ENCODE measurements at regions not wholly inside any gene's neighbourhood (a gene's known extent, or its start where the extent isn't known, plus 50 kb on each side); places are given as distances from the start of the nearest gene placed in this dataset.

DNA sequence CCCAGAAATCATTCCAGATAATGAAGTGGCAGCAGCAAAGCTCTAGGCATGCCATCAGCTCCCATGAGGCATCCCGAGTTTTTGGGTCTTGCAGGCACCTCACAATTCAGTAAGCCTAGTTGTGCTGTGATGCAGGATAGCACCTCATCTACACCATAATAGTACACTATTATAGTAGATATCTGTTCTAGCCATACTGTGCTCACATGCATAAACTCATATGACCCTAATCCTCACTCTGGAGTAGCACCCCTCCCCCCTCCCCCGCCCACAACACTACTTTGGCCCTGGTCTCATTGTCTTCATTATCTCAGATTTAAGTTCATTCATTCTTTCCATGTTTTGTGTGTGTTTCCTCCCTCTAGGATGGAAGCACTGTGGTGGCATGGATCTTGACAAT is 102.5 kb upstream of the PITX1 start:
- Histone ChIP-seq H3K27ac (no peak overlapping the region), H2AFZ (ENCODE audit: low read depth) (no peak overlapping the region), H3K4me1 (ENCODE audit: low read depth, poor library complexity, severe bottlenecking) (no peaks in the 10 kb centered on the region), H3K4me2 (no peak overlapping the region), H3K27me3 (ENCODE audit: insufficient read depth, low read depth) (no peaks in the 10 kb centered on the region), H3K4me3 (IDR thresholded peaks at IDR 0.05; ENCODE audit: insufficient read depth, low read depth, low read length) (no peak overlapping the region), H4K20me1 (ENCODE audit: insufficient read depth) (no peaks in the 10 kb centered on the region), H3K36me3 (ENCODE audit: insufficient read depth) (no peaks in the 10 kb centered on the region), H3K9ac (no peak overlapping the region), H3K79me2 (ENCODE audit: insufficient read depth, low read depth) (no peaks in the 10 kb centered on the region)
- TF ChIP-seq, protein P1, sequence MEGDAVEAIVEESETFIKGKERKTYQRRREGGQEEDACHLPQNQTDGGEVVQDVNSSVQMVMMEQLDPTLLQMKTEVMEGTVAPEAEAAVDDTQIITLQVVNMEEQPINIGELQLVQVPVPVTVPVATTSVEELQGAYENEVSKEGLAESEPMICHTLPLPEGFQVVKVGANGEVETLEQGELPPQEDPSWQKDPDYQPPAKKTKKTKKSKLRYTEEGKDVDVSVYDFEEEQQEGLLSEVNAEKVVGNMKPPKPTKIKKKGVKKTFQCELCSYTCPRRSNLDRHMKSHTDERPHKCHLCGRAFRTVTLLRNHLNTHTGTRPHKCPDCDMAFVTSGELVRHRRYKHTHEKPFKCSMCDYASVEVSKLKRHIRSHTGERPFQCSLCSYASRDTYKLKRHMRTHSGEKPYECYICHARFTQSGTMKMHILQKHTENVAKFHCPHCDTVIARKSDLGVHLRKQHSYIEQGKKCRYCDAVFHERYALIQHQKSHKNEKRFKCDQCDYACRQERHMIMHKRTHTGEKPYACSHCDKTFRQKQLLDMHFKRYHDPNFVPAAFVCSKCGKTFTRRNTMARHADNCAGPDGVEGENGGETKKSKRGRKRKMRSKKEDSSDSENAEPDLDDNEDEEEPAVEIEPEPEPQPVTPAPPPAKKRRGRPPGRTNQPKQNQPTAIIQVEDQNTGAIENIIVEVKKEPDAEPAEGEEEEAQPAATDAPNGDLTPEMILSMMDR (conservative IDR thresholded peaks at IDR 0.05; ENCODE audit: low read depth, low read length), result no peak

DNA sequence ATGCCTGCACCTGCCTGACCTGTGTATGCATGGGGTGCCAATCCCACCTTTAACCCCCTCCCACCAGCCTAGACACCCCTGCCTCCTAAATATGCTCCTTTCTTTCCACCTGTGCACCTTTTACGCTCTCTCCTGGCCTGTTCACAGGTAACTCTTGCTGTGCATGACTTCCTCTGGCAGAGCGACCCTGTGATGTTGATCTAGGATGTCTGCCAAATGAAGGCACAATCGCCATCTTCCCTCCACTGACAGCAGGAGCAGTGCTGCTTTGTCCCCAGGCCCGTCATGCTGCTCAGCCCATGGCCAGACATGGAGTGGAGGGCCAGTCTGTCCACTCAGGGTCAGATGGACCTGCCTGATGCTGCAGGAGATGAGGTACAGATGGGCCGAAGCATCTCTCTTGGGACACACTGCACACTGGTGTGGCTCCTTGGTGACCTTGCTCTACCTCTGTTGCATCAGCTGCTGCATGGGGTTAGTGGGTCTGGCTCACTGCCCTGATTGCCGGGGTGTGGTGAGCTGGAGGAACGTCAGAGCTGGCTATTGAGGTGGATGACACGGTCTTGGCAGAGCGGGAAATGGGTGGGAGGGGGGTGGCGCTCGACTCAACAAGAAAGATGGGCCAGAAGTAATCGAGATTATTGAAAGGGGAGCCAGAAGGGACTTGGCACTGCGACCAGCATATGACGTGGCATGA is 101.7 kb upstream of the PITX1 start:
- H3K4me2 ChIP-seq, result no peak overlapping the region
- H3K4me3 ChIP-seq (IDR thresholded peaks at IDR 0.05; ENCODE audit: insufficient read depth, low read depth, low read length), result no peak overlapping the region
- H3K9ac ChIP-seq, result no peak overlapping the region
- no peak overlapping the region for H3K27ac ChIP-seq
- no peak overlapping the region for H2AFZ ChIP-seq (ENCODE audit: low read depth)
- H4K20me1 ChIP-seq (ENCODE audit: insufficient read depth), result no peaks in the 10 kb centered on the region
- no peaks in the 10 kb centered on the region for H3K36me3 ChIP-seq (ENCODE audit: insufficient read depth)
- H3K27me3 ChIP-seq (ENCODE audit: insufficient read depth, low read depth), result no peaks in the 10 kb centered on the region
- H3K4me1 ChIP-seq (ENCODE audit: low read depth, poor library complexity, severe bottlenecking), result no peaks in the 10 kb centered on the region
- TF ChIP-seq, protein P1 (conservative IDR thresholded peaks at IDR 0.05; ENCODE audit: low read depth, low read length), result no peak
- no peaks in the 10 kb centered on the region for H3K79me2 ChIP-seq (ENCODE audit: insufficient read depth, low read depth)

- Histone ChIP-seq H3K79me2 (ENCODE audit: insufficient read depth, low read depth) (no peaks in the 10 kb centered on the region), H3K4me2 (no peak overlapping the region), H4K20me1 (ENCODE audit: insufficient read depth) (no peaks in the 10 kb centered on the region), H3K27me3 (ENCODE audit: insufficient read depth, low read depth) (no peaks in the 10 kb centered on the region), H3K27ac (no peak overlapping the region), H3K36me3 (ENCODE audit: insufficient read depth) (no peaks in the 10 kb centered on the region), H3K4me3 (IDR thresholded peaks at IDR 0.05; ENCODE audit: insufficient read depth, low read depth, low read length) (no peak overlapping the region), H3K9ac (no peak overlapping the region), H3K4me1 (ENCODE audit: low read depth, poor library complexity, severe bottlenecking) (no peaks in the 10 kb centered on the region), H2AFZ (ENCODE audit: low read depth) (no peak overlapping the region)
- TF ChIP-seq, protein P1 (conservative IDR thresholded peaks at IDR 0.05; ENCODE audit: low read depth, low read length), result no peak
Observed at GRCh38 chr5:135134691-135135381, 100.8 kb upstream of the PITX1 start.

- Histone ChIP-seq H3K27ac (no peak overlapping the region), H3K9ac (no peak overlapping the region), H3K36me3 (ENCODE audit: insufficient read depth) (no peaks in the 10 kb centered on the region), H3K4me1 (ENCODE audit: low read depth, poor library complexity, severe bottlenecking) (no peaks in the 10 kb centered on the region), H3K4me3 (IDR thresholded peaks at IDR 0.05; ENCODE audit: insufficient read depth, low read depth, low read length) (no peak overlapping the region), H4K20me1 (ENCODE audit: insufficient read depth) (no peaks in the 10 kb centered on the region), H3K4me2 (no peak overlapping the region), H2AFZ (ENCODE audit: low read depth) (no peak overlapping the region), H3K27me3 (ENCODE audit: insufficient read depth, low read depth) (no peaks in the 10 kb centered on the region), H3K79me2 (ENCODE audit: insufficient read depth, low read depth) (no peaks in the 10 kb centered on the region)
- TF ChIP-seq, protein P1 (conservative IDR thresholded peaks at IDR 0.05; ENCODE audit: low read depth, low read length), result no peak
Observed at GRCh38 chr5:135133698-135134515, 99.9 kb upstream of the PITX1 start.
